NT2/D1 (cell line): ENCODE measurements at regions not wholly inside any gene's neighbourhood (a gene's known extent, or its start where the extent isn't known, plus 50 kb on each side); places are given as distances from the start of the nearest gene placed in this dataset.

Experiments
- SUZ12 ChIP-seq: IDR thresholded peaks from 2 replicates; pipeline ENCODE4 v1.6.1; 2011; ENCODE audit not compliant: insufficient read length, insufficient read depth; ENCODE audit errors: extremely low read depth
- YY1 ChIP-seq: IDR thresholded peaks from 2 replicates; pipeline ENCODE4 v1.6.1; 2011; ENCODE audit not compliant: insufficient read length, insufficient read depth

GRCh38 chr5:124131466-124131865 lies 615.0 kb downstream of the ZNF608 start:
- TF ChIP-seq SUZ12 (no peak), YY1 (no peak)
